ENCODE measurements at regions not wholly inside any gene's neighbourhood (a gene's known extent, or its start where the extent isn't known, plus 50 kb on each side); places are given as distances from the start of the nearest gene placed in this dataset.

DNA sequence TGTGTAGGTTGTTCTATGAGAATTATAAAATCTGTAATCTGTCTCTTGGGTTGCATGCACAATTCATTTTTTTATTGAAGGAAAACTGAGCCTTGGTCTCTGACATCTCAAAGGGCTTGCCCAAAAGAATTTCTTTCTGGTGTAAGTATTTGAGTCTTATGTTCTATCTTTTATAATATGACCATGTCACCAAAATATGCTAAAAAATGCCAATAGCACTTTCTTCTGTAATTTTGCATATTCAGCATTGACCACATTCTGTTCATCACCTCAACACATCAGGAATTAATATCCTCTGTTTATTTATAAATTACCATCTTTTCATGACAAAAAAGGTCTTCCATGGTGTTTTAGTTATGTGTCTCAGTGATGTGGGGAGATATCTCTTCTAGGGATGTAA is 268.7 kb upstream of the TCF4 start:
- no peak overlapping the region for H3K27ac ChIP-seq
- TF ChIP-seq FOXP2 (optimal IDR thresholded peaks at IDR 0.05; ENCODE audit: control extremely low read depth, extremely low read length, insufficient read depth) (no peak), POLR2AphosphoS5 (IDR thresholded peaks at IDR 0.05; ENCODE audit: borderline replicate concordance, low read depth, low read length) (no peak), EZH2 (IDR thresholded peaks at IDR 0.05) (no peak)
- DNase-seq (ENCODE audit: low read depth, low spot score), result no peak
- no peaks in the 10 kb centered on the region for H3K9me3 ChIP-seq (ENCODE audit: low read depth, low read length)
- no peak overlapping the region for H3K9ac ChIP-seq (ENCODE audit: insufficient read length)
- H3K36me3 ChIP-seq (ENCODE audit: insufficient read depth, low read length), result no peaks in the 10 kb centered on the region
- H3K4me3 ChIP-seq, result peak overlapping the region; percentile 14; the same call in 1 of the 2 replicates

DNA sequence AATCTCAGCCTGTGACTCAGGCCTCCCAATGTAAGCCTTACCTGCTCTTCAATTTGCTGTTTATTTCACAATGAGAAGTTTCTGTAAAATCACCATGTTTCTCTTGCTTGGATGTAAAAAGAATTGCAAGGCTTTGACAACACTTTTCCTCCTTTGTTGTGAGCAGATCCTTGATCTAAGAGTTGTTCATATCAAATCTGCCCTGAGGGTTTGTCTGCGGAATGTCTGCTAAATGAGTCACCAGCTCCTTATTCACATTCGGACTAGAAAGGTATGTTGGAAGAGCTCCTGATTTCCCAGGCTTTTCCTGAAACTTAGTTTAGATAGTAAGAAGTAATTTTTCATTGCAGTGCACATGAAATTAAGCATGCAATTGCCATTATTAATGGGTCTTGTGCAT is 268.2 kb upstream of the TCF4 start:
- peak; percentile 83 for DNase-seq (ENCODE audit: low read depth, low spot score)
- no peak overlapping the region for H3K27ac ChIP-seq
- H3K4me3 ChIP-seq, result peak overlapping the region; percentile 14; the same call in 1 of the 2 replicates
- no peaks in the 10 kb centered on the region for H3K9me3 ChIP-seq (ENCODE audit: low read depth, low read length)
- H3K9ac ChIP-seq (ENCODE audit: insufficient read length), result no peak overlapping the region
- H3K36me3 ChIP-seq (ENCODE audit: insufficient read depth, low read length), result no peaks in the 10 kb centered on the region
- TF ChIP-seq FOXP2 (optimal IDR thresholded peaks at IDR 0.05; ENCODE audit: control extremely low read depth, extremely low read length, insufficient read depth) (no peak), EZH2 (IDR thresholded peaks at IDR 0.05) (no peak), POLR2AphosphoS5 (IDR thresholded peaks at IDR 0.05; ENCODE audit: borderline replicate concordance, low read depth, low read length) (no peak)

DNA sequence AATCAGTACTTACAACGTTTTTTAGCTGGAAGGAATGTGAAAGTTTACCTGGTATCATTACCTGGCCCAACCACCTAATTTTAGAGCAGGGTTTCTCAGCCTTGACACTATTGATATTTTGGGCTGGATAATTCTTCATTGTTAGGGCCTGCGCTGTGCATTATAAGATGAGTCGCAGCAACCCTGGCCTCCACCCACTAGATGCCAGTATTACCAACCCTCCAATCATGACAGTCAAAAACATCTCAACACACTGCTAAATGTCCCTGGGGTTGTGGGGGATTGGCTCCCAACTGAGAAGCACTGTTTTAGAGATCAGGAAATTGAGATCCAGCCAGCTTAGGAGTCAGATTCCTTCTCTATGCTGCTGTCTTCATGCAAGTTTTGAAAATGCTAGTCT is 265.3 kb upstream of the TCF4 start:
- H3K4me3 ChIP-seq, result no peak overlapping the region
- H3K9ac ChIP-seq (ENCODE audit: insufficient read length), result no peak overlapping the region
- TF ChIP-seq POLR2AphosphoS5 (IDR thresholded peaks at IDR 0.05; ENCODE audit: borderline replicate concordance, low read depth, low read length), result no peak
- no peak for TF ChIP-seq FOXP2 (optimal IDR thresholded peaks at IDR 0.05; ENCODE audit: control extremely low read depth, extremely low read length, insufficient read depth)
- TF ChIP-seq EZH2 (IDR thresholded peaks at IDR 0.05), result no peak
- H3K9me3 ChIP-seq (ENCODE audit: low read depth, low read length), result no peaks in the 10 kb centered on the region
- no peak for DNase-seq (ENCODE audit: low read depth, low spot score)
- H3K36me3 ChIP-seq (ENCODE audit: insufficient read depth, low read length), result no peaks in the 10 kb centered on the region
- H3K27ac ChIP-seq, result no peak overlapping the region

DNA sequence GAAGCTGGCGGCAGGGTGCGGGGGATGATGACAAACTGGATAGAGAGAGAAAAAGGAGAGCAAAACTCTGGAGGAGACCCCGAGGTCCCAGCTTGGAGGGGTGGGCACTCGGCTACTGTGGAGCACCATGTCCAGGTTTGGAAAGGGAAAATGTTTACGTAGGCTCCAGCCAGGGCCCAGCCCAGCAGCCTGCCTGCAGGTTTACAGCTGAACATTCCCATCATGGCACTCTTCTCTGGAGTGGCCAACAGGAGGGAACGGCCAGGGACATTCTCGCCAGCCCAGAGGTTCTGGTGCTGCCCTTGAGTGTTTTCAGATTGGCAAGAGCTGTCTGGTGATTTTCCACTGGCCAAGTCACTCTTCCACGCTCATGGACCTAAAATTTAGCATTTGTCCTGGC is 262.9 kb upstream of the TCF4 start:
- Histone ChIP-seq H3K36me3 (ENCODE audit: insufficient read depth, low read length) (no peaks in the 10 kb centered on the region), H3K4me3 (no peak overlapping the region), H3K9me3 (ENCODE audit: low read depth, low read length) (no peaks in the 10 kb centered on the region), H3K9ac (ENCODE audit: insufficient read length) (no peak overlapping the region), H3K27ac (no peak overlapping the region)
- DNase-seq (ENCODE audit: low read depth, low spot score), result no peak
- TF ChIP-seq EZH2 (IDR thresholded peaks at IDR 0.05), result no peak
- TF ChIP-seq POLR2AphosphoS5 (IDR thresholded peaks at IDR 0.05; ENCODE audit: borderline replicate concordance, low read depth, low read length), result no peak
- TF ChIP-seq FOXP2 (optimal IDR thresholded peaks at IDR 0.05; ENCODE audit: control extremely low read depth, extremely low read length, insufficient read depth), result no peak

DNA sequence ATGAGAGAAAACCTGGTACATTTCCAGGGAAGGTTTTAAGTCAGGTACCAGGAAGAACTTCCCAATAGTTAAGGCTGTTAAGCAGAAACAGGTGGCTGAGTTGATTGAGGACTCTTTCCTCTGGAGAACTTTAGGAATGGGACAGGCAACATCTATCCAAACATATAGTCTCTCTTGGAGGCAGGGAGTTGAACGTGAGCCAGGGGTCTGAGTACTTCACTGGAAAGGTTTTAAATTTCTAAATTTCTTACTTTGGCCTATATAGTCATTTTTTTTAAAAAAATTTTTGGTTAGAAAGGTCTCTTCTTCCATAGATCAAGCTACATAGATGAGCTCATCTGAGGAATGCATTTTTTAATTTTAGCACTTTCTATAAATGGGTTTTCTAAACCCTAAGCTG is 261.4 kb upstream of the TCF4 start:
- no peak overlapping the region for H3K4me3 ChIP-seq
- no peak overlapping the region for H3K9ac ChIP-seq (ENCODE audit: insufficient read length)
- no peak for DNase-seq (ENCODE audit: low read depth, low spot score)
- no peaks in the 10 kb centered on the region for H3K36me3 ChIP-seq (ENCODE audit: insufficient read depth, low read length)
- H3K9me3 ChIP-seq (ENCODE audit: low read depth, low read length), result no peaks in the 10 kb centered on the region
- TF ChIP-seq POLR2AphosphoS5 (IDR thresholded peaks at IDR 0.05; ENCODE audit: borderline replicate concordance, low read depth, low read length), result no peak
- no peak overlapping the region for H3K27ac ChIP-seq

DNA sequence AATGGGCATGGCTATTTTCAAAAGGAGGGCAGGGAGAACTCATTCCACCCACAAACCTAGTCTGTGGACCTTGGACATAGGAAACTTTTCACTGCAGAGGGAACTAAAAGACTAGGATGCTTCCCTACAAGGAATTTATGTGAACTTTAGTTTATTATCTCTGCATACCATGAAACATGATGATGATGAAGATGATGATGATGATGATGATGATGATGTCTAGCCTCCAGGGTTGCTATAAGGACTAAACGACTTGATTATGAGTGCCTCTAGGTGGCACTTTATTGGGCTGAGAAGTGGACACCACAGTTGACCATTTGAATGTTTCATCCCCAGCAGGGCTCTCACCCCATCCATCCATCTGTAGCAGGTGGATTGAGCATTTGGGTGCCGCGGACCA is 260.0 kb upstream of the TCF4 start:
- H3K27ac ChIP-seq, result no peak overlapping the region
- TF ChIP-seq POLR2AphosphoS5 (IDR thresholded peaks at IDR 0.05; ENCODE audit: borderline replicate concordance, low read depth, low read length) (no peak), FOXP2 (optimal IDR thresholded peaks at IDR 0.05; ENCODE audit: control extremely low read depth, extremely low read length, insufficient read depth) (no peak), EZH2 (IDR thresholded peaks at IDR 0.05) (no peak)
- no peak overlapping the region for H3K4me3 ChIP-seq
- H3K36me3 ChIP-seq (ENCODE audit: insufficient read depth, low read length), result no peaks in the 10 kb centered on the region
- H3K9ac ChIP-seq (ENCODE audit: insufficient read length), result no peak overlapping the region
- no peak for DNase-seq (ENCODE audit: low read depth, low spot score)
- H3K9me3 ChIP-seq (ENCODE audit: low read depth, low read length), result no peaks in the 10 kb centered on the region

DNA sequence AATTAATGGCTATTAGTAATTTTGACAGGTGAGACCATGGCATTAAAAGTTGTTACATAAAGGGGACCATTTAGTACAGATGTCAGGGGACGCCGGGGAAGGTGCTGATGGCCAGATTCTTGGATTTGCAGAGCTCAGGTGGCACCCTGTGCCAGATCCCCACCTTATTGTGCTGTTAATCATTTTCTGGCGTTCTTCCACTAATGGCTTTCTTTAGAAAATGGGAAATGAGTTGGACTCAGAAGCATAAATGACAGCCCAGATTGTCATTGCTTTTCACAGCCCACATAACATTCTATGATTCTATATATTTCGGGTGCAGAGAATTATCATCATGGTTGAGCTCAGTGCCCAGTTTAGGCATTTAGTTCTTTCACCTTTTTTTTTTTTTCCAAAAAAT is 257.2 kb upstream of the TCF4 start:
- TF ChIP-seq POLR2AphosphoS5 (IDR thresholded peaks at IDR 0.05; ENCODE audit: borderline replicate concordance, low read depth, low read length), result no peak
- no peak for TF ChIP-seq EZH2 (IDR thresholded peaks at IDR 0.05)
- no peak for TF ChIP-seq FOXP2 (optimal IDR thresholded peaks at IDR 0.05; ENCODE audit: control extremely low read depth, extremely low read length, insufficient read depth)
- Histone ChIP-seq H3K36me3 (ENCODE audit: insufficient read depth, low read length) (no peaks in the 10 kb centered on the region), H3K9ac (ENCODE audit: insufficient read length) (no peak overlapping the region), H3K9me3 (ENCODE audit: low read depth, low read length) (no peaks in the 10 kb centered on the region), H3K4me3 (no peak overlapping the region), H3K27ac (no peak overlapping the region)
- DNase-seq (ENCODE audit: low read depth, low spot score), result no peak

DNA sequence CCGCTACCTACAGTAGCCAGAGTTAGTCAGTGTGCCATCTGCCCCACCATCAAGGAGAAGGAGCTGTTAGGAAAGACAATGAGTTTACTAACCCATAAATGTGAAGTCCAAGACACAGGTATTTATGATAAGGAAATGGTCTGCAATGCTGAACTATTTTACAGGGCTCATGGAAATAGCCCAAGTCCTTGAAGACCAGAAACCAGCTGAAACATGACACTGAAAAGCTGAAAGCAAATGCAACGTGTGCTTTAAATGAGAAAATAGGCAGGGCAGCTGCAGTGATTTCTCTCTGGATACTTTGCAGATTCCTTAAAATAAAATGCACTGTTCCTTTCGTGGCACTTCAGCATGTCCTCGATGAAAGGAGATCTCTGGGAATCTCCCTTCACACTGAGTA is 256.4 kb upstream of the TCF4 start:
- TF ChIP-seq EZH2 (IDR thresholded peaks at IDR 0.05), result no peak
- no peak for TF ChIP-seq POLR2AphosphoS5 (IDR thresholded peaks at IDR 0.05; ENCODE audit: borderline replicate concordance, low read depth, low read length)
- no peak for TF ChIP-seq FOXP2 (optimal IDR thresholded peaks at IDR 0.05; ENCODE audit: control extremely low read depth, extremely low read length, insufficient read depth)
- Histone ChIP-seq H3K9me3 (ENCODE audit: low read depth, low read length) (no peaks in the 10 kb centered on the region), H3K36me3 (ENCODE audit: insufficient read depth, low read length) (no peaks in the 10 kb centered on the region), H3K9ac (ENCODE audit: insufficient read length) (no peak overlapping the region), H3K27ac (no peak overlapping the region), H3K4me3 (no peak overlapping the region)
- DNase-seq (ENCODE audit: low read depth, low spot score), result no peak

DNA sequence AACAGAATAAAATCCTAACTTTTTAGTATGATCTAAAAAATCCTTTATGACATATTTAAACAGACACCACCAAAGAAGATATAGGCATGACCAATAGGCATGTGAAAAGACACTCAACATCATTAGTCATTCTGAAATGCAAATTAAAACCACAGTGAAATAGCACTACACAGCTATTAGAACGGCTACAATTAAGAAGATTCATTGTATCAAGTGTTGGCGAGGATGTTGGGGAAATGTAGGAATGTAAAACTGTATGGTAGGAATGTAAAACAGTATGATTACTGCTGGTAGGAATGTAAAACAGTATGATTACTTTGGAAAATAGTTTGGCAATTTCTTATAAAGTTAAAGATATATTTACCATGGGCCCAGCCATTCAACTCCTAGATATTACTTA is 253.3 kb upstream of the TCF4 start:
- Histone ChIP-seq H3K9me3 (ENCODE audit: low read depth, low read length) (no peaks in the 10 kb centered on the region), H3K9ac (ENCODE audit: insufficient read length) (no peak overlapping the region), H3K27ac (no peak overlapping the region), H3K4me3 (no peak overlapping the region), H3K36me3 (ENCODE audit: insufficient read depth, low read length) (no peaks in the 10 kb centered on the region)
- no peak for DNase-seq (ENCODE audit: low read depth, low spot score)
- TF ChIP-seq POLR2AphosphoS5 (IDR thresholded peaks at IDR 0.05; ENCODE audit: borderline replicate concordance, low read depth, low read length) (no peak), EZH2 (IDR thresholded peaks at IDR 0.05) (no peak), FOXP2 (optimal IDR thresholded peaks at IDR 0.05; ENCODE audit: control extremely low read depth, extremely low read length, insufficient read depth) (no peak)

All from SK-N-MC (cell line).